Activated T-helper 1 cell treated with anti-CD3 and anti-CD28 coated beads, Interleukin-12 subunit alpha, Interleukin-12 subunit beta, Interleukin-2, Interleukin-4 antibody, amounts not matched to agents 30 ng/mL and 10 ng/mL and 1 ng/mL, durations not matched to agents 14 hours and 24 hours and 36 hours (primary cell): ENCODE measurements at regions not wholly inside any gene's neighbourhood (a gene's known extent, or its start where the extent isn't known, plus 50 kb on each side); places are given as distances from the start of the nearest gene placed in this dataset.

Source experiments
- DNase-seq: peaks from one replicate; pipeline ENCODE4 v3.0.0; 2021; ENCODE audit warnings: low spot score
- H3K27ac Mint-ChIP-seq: one replicate; pipeline ENCODE4 v1.8.0; 2021; ENCODE audit warnings: mild to moderate bottlenecking, mixed read lengths
- H3K27me3 Mint-ChIP-seq: one replicate; pipeline ENCODE4 v1.8.0; 2022; ENCODE audit warnings: mild to moderate bottlenecking, moderate library complexity, mixed read lengths; ENCODE audit not compliant: insufficient read depth
- H3K36me3 Mint-ChIP-seq: one replicate; pipeline ENCODE4 v1.8.0; 2021; ENCODE audit warnings: low read depth, mixed read lengths
- H3K4me1 Mint-ChIP-seq: one replicate; pipeline ENCODE4 v1.8.0; 2021; ENCODE audit warnings: low read depth, mixed read lengths
- H3K4me3 Mint-ChIP-seq: one replicate; pipeline ENCODE4 v1.8.0; 2021; ENCODE audit warnings: mild to moderate bottlenecking, moderate library complexity, mixed read lengths
- H3K9me3 Mint-ChIP-seq: one replicate; pipeline ENCODE4 v1.8.0; 2021; ENCODE audit warnings: mixed read lengths
- intact Hi-C: fragments of 100-400 bp; cut with micrococcal nuclease; formaldehyde crosslinking; loops from one replicate; pipeline ENCODE4 v1.15.1; 2024

- no peak overlapping the region for H3K27ac Mint-ChIP-seq
- H3K4me1 Mint-ChIP-seq = no peaks in the 10 kb centered on the region
- peaks cover 17% of the 10 kb centered on the region for H3K9me3 Mint-ChIP-seq
- no peak overlapping the region for H3K4me3 Mint-ChIP-seq
- intact Hi-C loops = no loop called here
- no peaks in the 10 kb centered on the region for H3K36me3 Mint-ChIP-seq
- peaks cover 2% of the 10 kb centered on the region for H3K27me3 Mint-ChIP-seq
- DNase-seq = no peak
Measured at GRCh38 chr20:24867556-24867955, 81.5 kb upstream of the CST7 start.

- Mint-ChIP-seq H3K4me3 (no peak overlapping the region), H3K27ac (no peak overlapping the region)
Measured at GRCh38 chr20:24868396-24868927, 80.6 kb upstream of the CST7 start.

GRCh38 chr20:24868959-24869358 lies 80.1 kb upstream of the CST7 start:
- Mint-ChIP-seq H3K36me3 (no peaks in the 10 kb centered on the region), H3K9me3 (peaks cover 10% of the 10 kb centered on the region), H3K4me1 (no peaks in the 10 kb centered on the region), H3K4me3 (no peak overlapping the region), H3K27ac (no peak overlapping the region), H3K27me3 (peaks cover 5% of the 10 kb centered on the region)
- no peak for DNase-seq
- intact Hi-C loops = no loop called here

More at GRCh38 chr20:24868396-24868927, 80.6 kb upstream of the CST7 start:
- intact Hi-C loops = no loop called here
- H3K9me3 Mint-ChIP-seq = peaks cover 13% of the 10 kb centered on the region
- peaks cover 2% of the 10 kb centered on the region for H3K27me3 Mint-ChIP-seq
- no peaks in the 10 kb centered on the region for H3K4me1 Mint-ChIP-seq
- no peaks in the 10 kb centered on the region for H3K36me3 Mint-ChIP-seq
- no peak for DNase-seq

- intact Hi-C loops = no loop called here
- no peak for DNase-seq
- no peaks in the 10 kb centered on the region for H3K4me1 Mint-ChIP-seq
- H3K36me3 Mint-ChIP-seq = no peaks in the 10 kb centered on the region
- no peak overlapping the region for H3K4me3 Mint-ChIP-seq
- H3K27ac Mint-ChIP-seq = no peak overlapping the region
- H3K27me3 Mint-ChIP-seq = peaks cover 5% of the 10 kb centered on the region
- peaks cover 8% of the 10 kb centered on the region for H3K9me3 Mint-ChIP-seq
Measured at GRCh38 chr20:24870057-24870456, 79.0 kb upstream of the CST7 start.

GRCh38 chr20:24870881-24871280 lies 78.2 kb upstream of the CST7 start:
- H3K4me1 Mint-ChIP-seq = no peaks in the 10 kb centered on the region
- intact Hi-C loops = no loop called here
- no peak overlapping the region for H3K27ac Mint-ChIP-seq
- no peak for DNase-seq
- H3K27me3 Mint-ChIP-seq = peaks cover 3% of the 10 kb centered on the region
- H3K4me3 Mint-ChIP-seq = no peak overlapping the region
- no peaks in the 10 kb centered on the region for H3K36me3 Mint-ChIP-seq
- peaks cover 2% of the 10 kb centered on the region for H3K9me3 Mint-ChIP-seq

GRCh38 chr20:24871480-24872213 lies 77.4 kb upstream of the CST7 start:
- H3K4me1 Mint-ChIP-seq = no peaks in the 10 kb centered on the region
- no peak for DNase-seq

GRCh38 chr20:24872291-24873024 lies 76.6 kb upstream of the CST7 start:
- H3K4me3 Mint-ChIP-seq = no peak overlapping the region
- no peaks in the 10 kb centered on the region for H3K9me3 Mint-ChIP-seq
- no peak for DNase-seq
- no peaks in the 10 kb centered on the region for H3K4me1 Mint-ChIP-seq
- no peak overlapping the region for H3K27ac Mint-ChIP-seq
- intact Hi-C loops = no loop called here
- peaks cover 5% of the 10 kb centered on the region for H3K27me3 Mint-ChIP-seq
- no peaks in the 10 kb centered on the region for H3K36me3 Mint-ChIP-seq

More at GRCh38 chr20:24871480-24872213, 77.4 kb upstream of the CST7 start:
- peaks cover 5% of the 10 kb centered on the region for H3K27me3 Mint-ChIP-seq
- H3K4me3 Mint-ChIP-seq = no peak overlapping the region
- intact Hi-C loops = no loop called here
- no peaks in the 10 kb centered on the region for H3K36me3 Mint-ChIP-seq
- H3K27ac Mint-ChIP-seq = no peak overlapping the region
- H3K9me3 Mint-ChIP-seq = no peaks in the 10 kb centered on the region

- intact Hi-C loops = no loop called here
- Mint-ChIP-seq H3K4me3 (no peak overlapping the region), H3K9me3 (no peaks in the 10 kb centered on the region), H3K27me3 (peaks cover 5% of the 10 kb centered on the region), H3K36me3 (no peaks in the 10 kb centered on the region), H3K4me1 (no peaks in the 10 kb centered on the region), H3K27ac (no peak overlapping the region)
- DNase-seq = no peak
Measured at GRCh38 chr20:24873025-24873620, 75.9 kb upstream of the CST7 start.

GRCh38 chr20:24875078-24875477 lies 74.0 kb upstream of the CST7 start:
- Mint-ChIP-seq H3K4me3 (no peak overlapping the region), H3K36me3 (no peaks in the 10 kb centered on the region), H3K4me1 (no peaks in the 10 kb centered on the region), H3K27me3 (peaks cover 5% of the 10 kb centered on the region), H3K9me3 (no peaks in the 10 kb centered on the region), H3K27ac (no peak overlapping the region)
- DNase-seq = no peak
- intact Hi-C loops = no loop called here

GRCh38 chr20:24877652-24878051 lies 71.4 kb upstream of the CST7 start:
- H3K36me3 Mint-ChIP-seq = no peaks in the 10 kb centered on the region
- no peak for DNase-seq
- no peak overlapping the region for H3K27ac Mint-ChIP-seq
- H3K4me1 Mint-ChIP-seq = no peaks in the 10 kb centered on the region
- intact Hi-C loops = no loop called here
- no peak overlapping the region for H3K4me3 Mint-ChIP-seq
- H3K27me3 Mint-ChIP-seq = peaks cover 10% of the 10 kb centered on the region
- H3K9me3 Mint-ChIP-seq = no peaks in the 10 kb centered on the region

GRCh38 chr20:24878657-24879056 lies 70.4 kb upstream of the CST7 start:
- Mint-ChIP-seq H3K9me3 (peaks cover 9% of the 10 kb centered on the region), H3K27ac (no peak overlapping the region), H3K27me3 (peaks cover 18% of the 10 kb centered on the region), H3K4me1 (no peaks in the 10 kb centered on the region), H3K4me3 (no peak overlapping the region), H3K36me3 (no peaks in the 10 kb centered on the region)
- intact Hi-C loops = no loop called here
- no peak for DNase-seq

- Mint-ChIP-seq H3K4me1 (no peaks in the 10 kb centered on the region), H3K4me3 (no peak overlapping the region), H3K27ac (no peak overlapping the region), H3K9me3 (peaks cover 18% of the 10 kb centered on the region), H3K36me3 (no peaks in the 10 kb centered on the region), H3K27me3 (peaks cover 21% of the 10 kb centered on the region)
- DNase-seq = no peak
- intact Hi-C loops = no loop called here
Measured at GRCh38 chr20:24879875-24880274, 69.2 kb upstream of the CST7 start.

- Mint-ChIP-seq H3K9me3 (peaks cover 18% of the 10 kb centered on the region), H3K4me3 (no peak overlapping the region), H3K4me1 (no peaks in the 10 kb centered on the region), H3K27ac (no peak overlapping the region), H3K27me3 (peaks cover 21% of the 10 kb centered on the region), H3K36me3 (no peaks in the 10 kb centered on the region)
- DNase-seq = no peak
- intact Hi-C loops = no loop called here
Measured at GRCh38 chr20:24880356-24880755, 68.7 kb upstream of the CST7 start.
